ENCODE measurements at regions not wholly inside any gene's neighbourhood (a gene's known extent, or its start where the extent isn't known, plus 50 kb on each side); places are given as distances from the start of the nearest gene placed in this dataset.

DNA sequence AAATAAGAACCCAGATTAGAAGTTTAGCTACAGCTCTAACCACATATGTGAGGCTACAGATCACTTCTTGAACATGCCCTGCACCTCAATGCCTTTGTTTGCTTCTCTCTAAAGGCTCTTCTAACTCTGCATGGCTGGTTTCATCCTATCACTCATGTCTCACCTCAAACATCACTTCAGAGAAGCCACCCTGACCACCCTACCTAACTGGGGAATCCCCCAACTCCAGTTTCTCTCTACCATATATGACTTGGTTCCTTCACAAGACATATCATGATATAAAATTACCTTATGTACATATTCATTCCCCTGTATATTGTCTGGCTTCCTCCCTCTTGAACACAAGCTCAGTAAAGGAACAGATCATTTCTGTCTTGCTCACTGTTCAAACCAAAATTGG is 250.2 kb upstream of the GRIP1 start:
- TF ChIP-seq, protein P1, sequence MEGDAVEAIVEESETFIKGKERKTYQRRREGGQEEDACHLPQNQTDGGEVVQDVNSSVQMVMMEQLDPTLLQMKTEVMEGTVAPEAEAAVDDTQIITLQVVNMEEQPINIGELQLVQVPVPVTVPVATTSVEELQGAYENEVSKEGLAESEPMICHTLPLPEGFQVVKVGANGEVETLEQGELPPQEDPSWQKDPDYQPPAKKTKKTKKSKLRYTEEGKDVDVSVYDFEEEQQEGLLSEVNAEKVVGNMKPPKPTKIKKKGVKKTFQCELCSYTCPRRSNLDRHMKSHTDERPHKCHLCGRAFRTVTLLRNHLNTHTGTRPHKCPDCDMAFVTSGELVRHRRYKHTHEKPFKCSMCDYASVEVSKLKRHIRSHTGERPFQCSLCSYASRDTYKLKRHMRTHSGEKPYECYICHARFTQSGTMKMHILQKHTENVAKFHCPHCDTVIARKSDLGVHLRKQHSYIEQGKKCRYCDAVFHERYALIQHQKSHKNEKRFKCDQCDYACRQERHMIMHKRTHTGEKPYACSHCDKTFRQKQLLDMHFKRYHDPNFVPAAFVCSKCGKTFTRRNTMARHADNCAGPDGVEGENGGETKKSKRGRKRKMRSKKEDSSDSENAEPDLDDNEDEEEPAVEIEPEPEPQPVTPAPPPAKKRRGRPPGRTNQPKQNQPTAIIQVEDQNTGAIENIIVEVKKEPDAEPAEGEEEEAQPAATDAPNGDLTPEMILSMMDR (IDR thresholded peaks at IDR 0.05): no peak
- no peak for TF ChIP-seq POLR2AphosphoS5 (IDR thresholded peaks at IDR 0.05)
- TF ChIP-seq EP300 (IDR thresholded peaks at IDR 0.05): no peak

Measured in stomach (tissue), 4 donors.